MCF 10A (cell line): ENCODE measurements at regions not wholly inside any gene's neighbourhood (a gene's known extent, or its start where the extent isn't known, plus 50 kb on each side); places are given as distances from the start of the nearest gene placed in this dataset.

Experiments used
- BruUV-seq: library from RNA; stranded (reverse); fragments of 400-500 nt; replicated peaks from 2 replicates; lab custom pipeline; 2021; lab: Mats Ljungman, UMichigan
- CTCF ChIA-PET: fragments of 300-600 bp; sonication (Branson Sonifier 250); formaldehyde crosslinking; extraction: SDS; loops from one replicate; lab custom pipeline; 2021; ENCODE audit warnings: antibody characterized with exemption, inconsistent platforms; lab: Yijun Ruan, JAX
- POLR2A ChIA-PET: fragments of 300-600, 350-650 bp; sonication (Branson Sonifier 250); formaldehyde crosslinking; extraction: SDS; loops from one replicate; lab custom pipeline; 2020; ENCODE audit warnings: antibody characterized with exemption, inconsistent platforms; lab: Yijun Ruan, JAX
- DNase-seq: peaks from one replicate; pipeline ENCODE4 v3.0.0-alpha.2; 2018; ENCODE audit not compliant: unreplicated experiment
- H3K27ac Mint-ChIP-seq: one replicate; pipeline ENCODE4 v1.8.0; 2022; ENCODE audit warnings: mild to moderate bottlenecking, low read depth, mixed read lengths; ENCODE audit not compliant: unreplicated experiment
- H3K27me3 Mint-ChIP-seq: one replicate; pipeline ENCODE4 v1.8.0; 2022; ENCODE audit warnings: mixed read lengths; ENCODE audit not compliant: insufficient read depth, unreplicated experiment
- H3K36me3 Mint-ChIP-seq: one replicate; pipeline ENCODE4 v1.8.0; 2022; ENCODE audit warnings: mild to moderate bottlenecking, moderate library complexity, mixed read lengths; ENCODE audit not compliant: insufficient read depth, unreplicated experiment
- H3K4me1 Mint-ChIP-seq: one replicate; pipeline ENCODE4 v1.8.0; 2022; ENCODE audit warnings: mixed read lengths; ENCODE audit not compliant: insufficient read depth, unreplicated experiment
- H3K4me3 Mint-ChIP-seq: one replicate; pipeline ENCODE4 v1.8.0; 2022; ENCODE audit warnings: mild to moderate bottlenecking, moderate library complexity, mixed read lengths; ENCODE audit not compliant: unreplicated experiment
- H3K9me3 Mint-ChIP-seq: one replicate; pipeline ENCODE4 v1.8.0; 2022; ENCODE audit warnings: mixed read lengths; ENCODE audit not compliant: unreplicated experiment
- intact Hi-C: fragments of 100-400 bp; cut with micrococcal nuclease; formaldehyde crosslinking; loops from 2 replicates; pipeline ENCODE4 v1.14.1; 2022
- TF ChIP-seq, protein P1 (sequence below): fragments of 200-600 bp; IDR thresholded peaks from one replicate; pipeline ENCODE4 v1.8.0; 2022; ENCODE audit warnings: antibody characterized with exemption, mild to moderate bottlenecking; ENCODE audit not compliant: unreplicated experiment

DNA sequence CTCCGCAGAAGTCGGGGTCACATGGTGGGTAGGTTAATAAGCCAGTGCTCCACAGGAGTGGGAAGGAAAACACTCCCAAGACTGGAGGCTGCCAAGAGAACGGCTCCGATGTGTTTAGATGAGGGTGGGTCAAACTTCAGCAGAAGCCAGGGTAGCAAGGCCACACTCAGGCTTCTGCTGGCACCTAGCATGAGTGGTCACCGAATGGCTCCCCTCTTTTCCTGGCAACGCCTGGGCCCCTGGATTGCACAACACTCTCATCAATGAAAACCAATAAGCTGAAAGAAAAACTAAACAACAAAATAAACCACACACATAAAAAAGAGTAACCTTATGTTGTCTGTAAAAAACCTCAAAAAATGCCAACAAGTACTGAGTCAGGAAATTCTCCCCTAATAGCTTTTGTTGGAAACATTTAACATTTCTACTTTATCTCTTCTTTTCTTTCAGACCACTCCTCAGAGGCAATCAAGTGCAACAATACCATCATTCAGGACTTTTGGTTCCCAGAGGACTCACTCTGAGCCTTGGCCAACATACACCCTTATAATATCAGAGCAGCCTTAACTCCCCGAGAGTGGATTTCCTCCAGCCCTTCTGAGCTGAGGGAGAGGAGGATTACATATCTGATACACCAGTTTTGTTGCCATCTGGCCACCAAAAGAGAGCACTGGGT, 279.9 kb downstream of the ENC1 start:
- no TSS peak for BruUV-seq
- intact Hi-C loops: no loop called here
- Mint-ChIP-seq H3K4me1 (no peaks in the 10 kb centered on the region), H3K9me3 (no peaks in the 10 kb centered on the region), H3K4me3 (no peak overlapping the region), H3K27ac (no peak overlapping the region), H3K36me3 (no peaks in the 10 kb centered on the region), H3K27me3 (no peaks in the 10 kb centered on the region)
- ChIA-PET POLR2A (interaction anchor here (1.3 kb wide), 1 partner anchor 17 kb away, joined by 3 read pairs; no protein-coding TSS in a partner anchor), CTCF (no interaction called here)
- TF ChIP-seq, protein P1, sequence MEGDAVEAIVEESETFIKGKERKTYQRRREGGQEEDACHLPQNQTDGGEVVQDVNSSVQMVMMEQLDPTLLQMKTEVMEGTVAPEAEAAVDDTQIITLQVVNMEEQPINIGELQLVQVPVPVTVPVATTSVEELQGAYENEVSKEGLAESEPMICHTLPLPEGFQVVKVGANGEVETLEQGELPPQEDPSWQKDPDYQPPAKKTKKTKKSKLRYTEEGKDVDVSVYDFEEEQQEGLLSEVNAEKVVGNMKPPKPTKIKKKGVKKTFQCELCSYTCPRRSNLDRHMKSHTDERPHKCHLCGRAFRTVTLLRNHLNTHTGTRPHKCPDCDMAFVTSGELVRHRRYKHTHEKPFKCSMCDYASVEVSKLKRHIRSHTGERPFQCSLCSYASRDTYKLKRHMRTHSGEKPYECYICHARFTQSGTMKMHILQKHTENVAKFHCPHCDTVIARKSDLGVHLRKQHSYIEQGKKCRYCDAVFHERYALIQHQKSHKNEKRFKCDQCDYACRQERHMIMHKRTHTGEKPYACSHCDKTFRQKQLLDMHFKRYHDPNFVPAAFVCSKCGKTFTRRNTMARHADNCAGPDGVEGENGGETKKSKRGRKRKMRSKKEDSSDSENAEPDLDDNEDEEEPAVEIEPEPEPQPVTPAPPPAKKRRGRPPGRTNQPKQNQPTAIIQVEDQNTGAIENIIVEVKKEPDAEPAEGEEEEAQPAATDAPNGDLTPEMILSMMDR: no peak
- DNase-seq: no peak

DNA sequence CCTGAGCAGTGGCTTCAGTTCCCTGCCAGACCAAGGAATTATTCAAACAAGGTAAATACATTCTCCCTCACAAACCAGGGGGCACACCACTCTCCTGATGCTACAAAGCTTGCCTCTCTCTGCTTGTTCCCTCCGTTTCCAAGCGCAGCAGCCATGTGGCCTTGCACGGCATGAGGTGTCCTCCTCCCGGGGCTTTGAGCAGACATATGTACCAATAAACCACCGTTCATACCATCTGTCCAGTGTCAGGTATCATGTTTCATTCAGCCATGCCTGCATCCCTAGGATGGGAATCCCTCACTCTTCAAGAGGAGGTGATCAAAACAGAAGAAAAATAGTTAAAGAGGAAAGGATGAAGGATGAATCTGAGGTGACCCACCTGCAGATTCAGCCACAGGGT, 282.7 kb downstream of the ENC1 start:
- no peaks in the 10 kb centered on the region for H3K4me1 Mint-ChIP-seq
- DNase-seq: no peak
- ChIA-PET CTCF (interaction anchor here (0.6 kb wide), 1 partner anchor 75 kb away, joined by 3 read pairs; no protein-coding TSS in a partner anchor), POLR2A (no interaction called here)
- H3K9me3 Mint-ChIP-seq: no peaks in the 10 kb centered on the region
- TF ChIP-seq, protein P1: no peak
- no peaks in the 10 kb centered on the region for H3K27me3 Mint-ChIP-seq
- intact Hi-C loops: no loop called here
- H3K27ac Mint-ChIP-seq: no peak overlapping the region
- no peaks in the 10 kb centered on the region for H3K36me3 Mint-ChIP-seq
- no TSS peak for BruUV-seq
- no peak overlapping the region for H3K4me3 Mint-ChIP-seq

DNA sequence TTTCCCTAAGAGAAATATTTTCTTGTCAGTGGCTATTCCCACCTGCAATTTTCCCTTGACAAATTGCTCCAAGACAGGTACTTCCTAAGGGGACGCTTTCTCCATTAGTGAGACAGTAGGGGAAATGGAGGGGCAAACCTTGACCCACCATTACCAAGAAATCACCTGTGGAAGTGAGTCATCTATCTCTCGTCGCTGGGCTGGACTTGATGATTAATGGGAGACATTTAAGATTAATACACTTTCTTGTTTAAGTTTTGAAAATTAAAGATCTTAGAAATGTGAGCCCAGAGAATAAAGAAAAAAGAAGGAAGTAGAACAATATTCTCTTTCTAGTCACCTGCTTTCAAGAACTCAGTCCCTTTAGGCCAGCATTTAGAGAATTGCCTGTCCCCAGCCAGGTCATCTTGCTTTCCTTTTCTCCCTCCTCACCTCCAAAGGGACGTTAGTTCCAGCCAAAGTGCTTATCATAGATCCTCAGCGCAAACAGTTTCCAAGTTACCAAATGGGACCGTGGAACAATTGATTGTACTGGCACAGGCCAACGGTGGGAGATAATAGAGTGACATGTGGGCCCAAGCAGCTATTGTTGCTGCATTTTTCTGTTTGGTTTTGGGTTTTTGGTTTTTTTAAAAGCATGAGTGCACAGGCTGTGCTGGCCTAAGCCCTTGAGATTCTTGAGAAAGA, 284.4 kb downstream of the ENC1 start:
- H3K27ac Mint-ChIP-seq: no peak overlapping the region
- no peaks in the 10 kb centered on the region for H3K4me1 Mint-ChIP-seq
- TF ChIP-seq, protein P1: no peak
- ChIA-PET POLR2A (no interaction called here), CTCF (no interaction called here)
- no TSS peak for BruUV-seq
- no peaks in the 10 kb centered on the region for H3K36me3 Mint-ChIP-seq
- H3K27me3 Mint-ChIP-seq: no peaks in the 10 kb centered on the region
- no peak for DNase-seq
- no peaks in the 10 kb centered on the region for H3K9me3 Mint-ChIP-seq
- no peak overlapping the region for H3K4me3 Mint-ChIP-seq
- intact Hi-C loops: no loop called here

DNA sequence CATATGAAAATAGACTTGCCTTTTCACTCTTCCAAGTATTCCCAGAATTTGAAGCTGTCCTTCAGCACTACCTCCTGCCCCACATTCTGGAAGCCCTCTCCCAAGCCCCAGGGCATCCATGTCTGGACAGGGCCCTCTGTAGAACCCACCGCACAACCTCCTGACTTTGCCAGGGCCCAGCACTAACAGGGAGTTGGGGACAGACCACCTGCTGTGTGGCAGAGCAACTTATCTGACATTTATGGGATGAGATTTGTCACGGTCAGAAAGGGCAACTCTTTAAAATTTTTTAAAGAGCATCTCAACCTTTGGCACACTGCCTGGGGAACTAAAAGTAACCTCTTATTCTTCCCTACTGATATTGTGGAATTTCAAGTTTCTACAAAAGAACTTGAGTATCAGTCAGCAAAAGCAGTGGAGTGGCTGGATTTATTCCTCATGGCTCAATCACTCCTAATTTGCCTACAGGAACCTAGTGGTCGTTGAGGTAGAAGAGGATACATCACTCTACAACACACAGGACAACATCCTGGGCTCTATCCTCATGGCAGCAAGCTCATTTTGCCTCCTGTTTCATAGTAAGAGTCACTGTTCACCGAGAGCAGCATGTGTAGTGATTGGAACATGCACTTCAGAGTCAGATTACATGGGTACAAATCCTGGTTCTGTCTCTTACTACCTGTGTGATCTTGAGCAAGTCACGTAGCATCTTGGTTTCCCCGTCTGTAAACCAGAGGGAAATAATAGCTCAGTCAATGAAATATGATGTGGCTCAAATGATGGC, 285.3 kb downstream of the ENC1 start:
- intact Hi-C loops: no loop called here
- ChIA-PET POLR2A (no interaction called here), CTCF (no interaction called here)
- Mint-ChIP-seq H3K27ac (no peak overlapping the region), H3K9me3 (no peaks in the 10 kb centered on the region), H3K36me3 (no peaks in the 10 kb centered on the region), H3K27me3 (no peaks in the 10 kb centered on the region), H3K4me1 (no peaks in the 10 kb centered on the region), H3K4me3 (no peak overlapping the region)
- BruUV-seq: no TSS peak
- no peak for DNase-seq
- TF ChIP-seq, protein P1: no peak
